Glutamatergic neuron (in vitro differentiated cells): ENCODE measurements at regions not wholly inside any gene's neighbourhood (a gene's known extent, or its start where the extent isn't known, plus 50 kb on each side); places are given as distances from the start of the nearest gene placed in this dataset.

Experiments used
- DNase-seq: peaks from one replicate; pipeline ENCODE4 v3.0.0; 2022
- H3K27ac Mint-ChIP-seq: one replicate; pipeline ENCODE4 v1.8.0; 2020; ENCODE audit warnings: mild to moderate bottlenecking, mixed read lengths, inconsistent platforms; ENCODE audit not compliant: unreplicated experiment
- H3K27me3 Mint-ChIP-seq: one replicate; pipeline ENCODE4 v1.8.0; 2020; ENCODE audit warnings: mild to moderate bottlenecking, moderate library complexity, mixed read lengths, inconsistent platforms; ENCODE audit not compliant: unreplicated experiment
- H3K36me3 Mint-ChIP-seq: one replicate; pipeline ENCODE4 v1.8.0; 2020; ENCODE audit warnings: mild to moderate bottlenecking, mixed read lengths, inconsistent platforms; ENCODE audit not compliant: unreplicated experiment
- H3K4me1 Mint-ChIP-seq: one replicate; pipeline ENCODE4 v1.8.0; 2020; ENCODE audit warnings: mild to moderate bottlenecking, low read depth, mixed read lengths, inconsistent platforms; ENCODE audit not compliant: unreplicated experiment
- H3K4me3 Mint-ChIP-seq: one replicate; pipeline ENCODE4 v1.8.0; 2020; ENCODE audit warnings: mild to moderate bottlenecking, mixed read lengths, inconsistent platforms; ENCODE audit not compliant: unreplicated experiment
- H3K9me3 Mint-ChIP-seq: one replicate; pipeline ENCODE4 v1.8.0; 2020; ENCODE audit warnings: mild to moderate bottlenecking, moderate library complexity, mixed read lengths, inconsistent platforms; ENCODE audit not compliant: unreplicated experiment
- TF ChIP-seq, protein P1 (sequence below): fragments of 200-600 bp; sonication (generic); IDR thresholded peaks from one replicate; pipeline ENCODE4 v1.5.0; 2021; ENCODE audit not compliant: partially characterized antibody, unreplicated experiment

DNA sequence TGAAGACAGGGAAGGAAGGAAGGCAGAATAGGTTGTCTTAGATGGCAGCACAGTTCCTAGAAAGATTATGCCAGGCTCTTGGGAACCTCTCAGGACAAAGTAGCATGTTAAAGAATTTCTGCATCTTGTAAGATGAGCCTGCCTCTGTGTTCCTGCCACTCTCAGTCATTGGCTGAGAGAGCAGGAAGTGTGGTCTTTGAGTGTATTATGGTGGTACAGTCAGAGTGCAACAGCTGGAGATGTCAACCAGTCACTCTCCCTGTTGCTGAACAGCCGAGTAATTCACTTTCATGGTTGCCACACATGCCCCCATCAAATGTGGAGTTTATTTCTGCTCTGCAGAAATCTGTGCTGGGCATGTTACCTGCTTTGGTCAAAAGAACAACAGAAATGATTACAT, 659.6 kb upstream of the RIOK2 start:
- Mint-ChIP-seq H3K4me3 (no peak overlapping the region), H3K27ac (no peak overlapping the region), H3K4me1 (peaks cover 8% of the 10 kb centered on the region), H3K9me3 (no peaks in the 10 kb centered on the region), H3K27me3 (no peaks in the 10 kb centered on the region), H3K36me3 (no peaks in the 10 kb centered on the region)
- DNase-seq: no peak
- TF ChIP-seq, protein P1, sequence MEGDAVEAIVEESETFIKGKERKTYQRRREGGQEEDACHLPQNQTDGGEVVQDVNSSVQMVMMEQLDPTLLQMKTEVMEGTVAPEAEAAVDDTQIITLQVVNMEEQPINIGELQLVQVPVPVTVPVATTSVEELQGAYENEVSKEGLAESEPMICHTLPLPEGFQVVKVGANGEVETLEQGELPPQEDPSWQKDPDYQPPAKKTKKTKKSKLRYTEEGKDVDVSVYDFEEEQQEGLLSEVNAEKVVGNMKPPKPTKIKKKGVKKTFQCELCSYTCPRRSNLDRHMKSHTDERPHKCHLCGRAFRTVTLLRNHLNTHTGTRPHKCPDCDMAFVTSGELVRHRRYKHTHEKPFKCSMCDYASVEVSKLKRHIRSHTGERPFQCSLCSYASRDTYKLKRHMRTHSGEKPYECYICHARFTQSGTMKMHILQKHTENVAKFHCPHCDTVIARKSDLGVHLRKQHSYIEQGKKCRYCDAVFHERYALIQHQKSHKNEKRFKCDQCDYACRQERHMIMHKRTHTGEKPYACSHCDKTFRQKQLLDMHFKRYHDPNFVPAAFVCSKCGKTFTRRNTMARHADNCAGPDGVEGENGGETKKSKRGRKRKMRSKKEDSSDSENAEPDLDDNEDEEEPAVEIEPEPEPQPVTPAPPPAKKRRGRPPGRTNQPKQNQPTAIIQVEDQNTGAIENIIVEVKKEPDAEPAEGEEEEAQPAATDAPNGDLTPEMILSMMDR: no peak

DNA sequence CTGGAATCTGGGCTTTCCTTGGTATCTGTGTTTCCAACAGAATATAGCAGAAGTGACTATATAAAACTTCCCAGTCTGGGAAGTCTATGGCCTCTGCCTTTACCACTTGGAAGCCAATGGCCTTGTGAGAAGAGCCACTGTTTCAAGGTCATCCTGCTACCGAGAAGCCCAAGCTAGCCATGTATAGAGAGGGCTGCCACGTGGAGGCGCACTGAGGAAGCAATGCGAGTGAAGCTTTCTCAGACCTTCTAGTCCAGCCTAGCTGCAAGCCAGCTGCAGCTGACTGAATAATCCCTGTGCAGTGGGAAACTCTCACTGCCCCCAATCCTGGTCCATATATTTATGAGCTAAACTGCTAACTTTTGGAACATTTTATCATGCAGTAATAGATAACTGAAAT, 661.8 kb upstream of the RIOK2 start:
- H3K9me3 Mint-ChIP-seq: no peaks in the 10 kb centered on the region
- TF ChIP-seq, protein P1: no peak
- H3K4me3 Mint-ChIP-seq: no peak overlapping the region
- no peak overlapping the region for H3K27ac Mint-ChIP-seq
- peaks cover 8% of the 10 kb centered on the region for H3K4me1 Mint-ChIP-seq
- no peaks in the 10 kb centered on the region for H3K27me3 Mint-ChIP-seq
- no peak for DNase-seq
- no peaks in the 10 kb centered on the region for H3K36me3 Mint-ChIP-seq

DNA sequence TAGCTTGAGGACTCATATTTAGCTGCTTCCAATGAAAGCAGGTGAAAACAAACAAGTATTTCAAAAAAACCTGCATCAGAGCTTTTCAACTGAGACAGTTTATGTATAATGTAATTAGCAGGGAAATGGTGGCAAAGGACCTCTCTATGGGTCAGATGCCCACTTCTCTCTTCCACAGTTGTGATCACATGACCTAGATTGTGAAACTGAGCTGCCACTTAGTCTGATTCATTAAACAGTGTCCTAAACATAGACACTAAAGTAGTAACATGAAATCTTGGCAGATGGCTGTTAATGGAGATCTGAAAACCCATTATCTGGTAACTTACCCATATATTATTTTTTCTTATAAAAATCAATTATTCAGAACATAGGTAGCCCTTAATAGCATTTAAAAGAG, 663.6 kb upstream of the RIOK2 start:
- TF ChIP-seq, protein P1: no peak
- peaks cover 8% of the 10 kb centered on the region for H3K4me1 Mint-ChIP-seq
- H3K27me3 Mint-ChIP-seq: no peaks in the 10 kb centered on the region
- H3K9me3 Mint-ChIP-seq: no peaks in the 10 kb centered on the region
- DNase-seq: no peak
- no peaks in the 10 kb centered on the region for H3K36me3 Mint-ChIP-seq
- H3K27ac Mint-ChIP-seq: no peak overlapping the region
- H3K4me3 Mint-ChIP-seq: no peak overlapping the region

DNA sequence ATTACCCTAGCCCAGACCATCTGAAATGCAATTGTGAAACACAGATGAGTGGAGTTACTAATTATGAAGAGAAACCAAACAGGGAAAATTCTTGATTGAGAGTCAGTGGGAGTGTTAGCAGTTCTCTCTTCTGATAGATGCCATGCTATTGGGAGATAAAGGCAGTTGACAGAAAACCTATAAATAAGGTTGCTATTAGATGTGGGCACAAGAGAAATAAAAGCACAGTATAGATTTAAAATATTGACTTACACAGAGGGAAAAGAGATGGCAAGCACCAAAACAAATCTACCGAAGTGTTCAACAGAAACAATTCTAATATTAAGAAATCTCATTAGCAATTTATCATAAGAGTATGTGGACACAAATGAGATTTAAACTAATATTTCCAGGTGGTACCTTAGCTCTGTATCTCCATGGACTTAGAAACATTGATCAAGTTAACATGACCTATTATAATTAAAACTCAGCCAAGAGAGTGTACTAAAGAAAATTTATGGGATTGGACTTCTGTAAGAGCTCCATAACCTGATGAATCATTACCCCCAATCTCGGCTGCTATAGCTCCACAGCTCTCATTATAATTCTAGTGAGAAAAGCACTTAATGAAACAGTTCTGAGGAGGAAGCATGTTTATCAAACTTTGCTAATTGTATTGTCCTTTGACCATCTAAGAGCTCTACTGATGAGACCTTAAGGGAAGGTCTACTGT, 665.0 kb upstream of the RIOK2 start:
- H3K27ac Mint-ChIP-seq: no peak overlapping the region

DNA sequence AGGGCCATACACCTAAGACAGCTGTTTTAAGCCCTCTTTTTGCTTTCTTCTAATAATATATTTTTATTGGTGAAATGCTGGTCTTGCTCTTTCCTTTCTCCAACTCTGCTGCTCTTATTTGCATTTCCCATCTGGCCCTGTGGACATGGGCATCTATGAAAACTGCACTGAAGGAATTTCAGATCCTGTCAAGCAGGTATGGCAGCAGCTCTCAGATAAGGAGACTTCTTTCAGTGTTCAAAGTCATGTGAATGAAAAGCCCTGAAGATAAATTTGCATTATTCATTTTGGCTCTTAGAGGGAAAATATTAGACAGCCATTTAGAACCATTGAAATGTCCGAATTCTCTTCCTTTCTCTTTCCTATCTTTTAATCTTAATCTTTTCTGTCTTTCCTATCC, 668.0 kb upstream of the RIOK2 start:
- no peaks in the 10 kb centered on the region for H3K36me3 Mint-ChIP-seq
- H3K9me3 Mint-ChIP-seq: no peaks in the 10 kb centered on the region
- peaks cover 5% of the 10 kb centered on the region for H3K4me1 Mint-ChIP-seq
- H3K27me3 Mint-ChIP-seq: no peaks in the 10 kb centered on the region
- no peak overlapping the region for H3K4me3 Mint-ChIP-seq
- H3K27ac Mint-ChIP-seq: no peak overlapping the region
- TF ChIP-seq, protein P1: no peak
- DNase-seq: no peak

More for the DNA sequence above, 665.0 kb upstream of the RIOK2 start:
- H3K36me3 Mint-ChIP-seq: no peaks in the 10 kb centered on the region
- H3K27me3 Mint-ChIP-seq: no peaks in the 10 kb centered on the region
- H3K4me1 Mint-ChIP-seq: peaks cover 8% of the 10 kb centered on the region
- TF ChIP-seq, protein P1: no peak
- DNase-seq: no peak
- H3K4me3 Mint-ChIP-seq: no peak overlapping the region
- H3K9me3 Mint-ChIP-seq: no peaks in the 10 kb centered on the region
